SJSA1 (cell line): ENCODE measurements at regions not wholly inside any gene's neighbourhood (a gene's known extent, or its start where the extent isn't known, plus 50 kb on each side); places are given as distances from the start of the nearest gene placed in this dataset.
"Not testable (repeated sequence)": the region's sequence is repeated elsewhere in the genome, so short reads cannot be mapped to it uniquely, and the experiment has no call there.

Source experiments
- DNase-seq, 2 experiments: peaks; one replicate each; pipeline ENCODE4 v3.0.0-alpha.2; 2015 to 2020; ENCODE audit warnings: low spot score in 2 of 2, low read depth in 1 of 2
- H3K27ac ChIP-seq: fragments of 250-450 bp; sonication (Bioruptor Pico); 2 replicates; pipeline ENCODE4 v1.5.1; 2020; ENCODE audit warnings: mild to moderate bottlenecking, moderate library complexity
- H3K27me3 ChIP-seq: fragments of 250-450 bp; sonication (Bioruptor Pico); replicated peaks from 2 replicates; pipeline ENCODE4 v1.5.1; 2020; ENCODE audit warnings: mild to moderate bottlenecking, moderate library complexity
- H3K36me3 ChIP-seq: fragments of 250-450 bp; sonication (Bioruptor Pico); 2 replicates; pipeline ENCODE4 v1.5.1; 2020; ENCODE audit warnings: mild to moderate bottlenecking
- H3K4me1 ChIP-seq: fragments of 250-450 bp; sonication (Bioruptor Pico); replicated peaks from 2 replicates; pipeline ENCODE4 v1.6.1; 2021; ENCODE audit warnings: mild to moderate bottlenecking
- H3K4me3 ChIP-seq: fragments of 250-450 bp; sonication (Bioruptor Pico); 2 replicates; pipeline ENCODE4 v1.5.1; 2020; ENCODE audit warnings: mild to moderate bottlenecking
- H3K9me3 ChIP-seq: fragments of 250-450 bp; sonication (Bioruptor Pico); replicated peaks from 2 replicates; pipeline ENCODE4 v1.5.1; 2020; ENCODE audit warnings: mild to moderate bottlenecking

- Histone ChIP-seq H3K4me3 (no peak overlapping the region), H3K9me3 (no peaks in the 10 kb centered on the region), H3K27me3 (0 out of 2 replicates have a peak, but pooled peaks cover 2% of the 10 kb centered on the region), H3K4me1 (no peaks in the 10 kb centered on the region), H3K36me3 (no peaks in the 10 kb centered on the region), H3K27ac (no peak overlapping the region)
- no peak for DNase-seq
Observed at GRCh38 chr6:115441651-115442050, 619.0 kb downstream of the FRK start.

- no peaks in the 10 kb centered on the region for H3K4me1 ChIP-seq
- no peaks in the 10 kb centered on the region for H3K9me3 ChIP-seq
- no peak overlapping the region for H3K4me3 ChIP-seq
- no peak for DNase-seq
- H3K36me3 ChIP-seq, result no peaks in the 10 kb centered on the region
- no peaks in the 10 kb centered on the region for H3K27me3 ChIP-seq
- H3K27ac ChIP-seq, result no peak overlapping the region
Observed at GRCh38 chr6:115415378-115415777, 645.3 kb downstream of the FRK start.

- not testable (repeated sequence) for DNase-seq, H3K4me3 ChIP-seq, H3K9me3 ChIP-seq, H3K27me3 ChIP-seq, H3K36me3 ChIP-seq, H3K27ac ChIP-seq, H3K4me1 ChIP-seq
Observed at GRCh38 chr6:115414916-115415315, 645.8 kb downstream of the FRK start.

- no peaks in the 10 kb centered on the region for H3K4me1 ChIP-seq
- H3K27ac ChIP-seq, result no peak overlapping the region
- no peak overlapping the region for H3K4me3 ChIP-seq
- no peaks in the 10 kb centered on the region for H3K36me3 ChIP-seq
- no peaks in the 10 kb centered on the region for H3K27me3 ChIP-seq
- H3K9me3 ChIP-seq, result no peaks in the 10 kb centered on the region
- no peak for DNase-seq
Observed at GRCh38 chr6:115411756-115412155, 648.9 kb downstream of the FRK start.

- Histone ChIP-seq H3K27me3 (no peaks in the 10 kb centered on the region), H3K9me3 (0 out of 2 replicates have a peak, but pooled peaks cover 2% of the 10 kb centered on the region), H3K4me3 (no peak overlapping the region), H3K4me1 (no peaks in the 10 kb centered on the region; the same call in 1 of the 2 replicates), H3K36me3 (no peaks in the 10 kb centered on the region), H3K27ac (no peak overlapping the region)
- no peak for DNase-seq
Observed at GRCh38 chr6:115404446-115404845, 656.2 kb downstream of the FRK start.

GRCh38 chr6:115398607-115399006 is 662.1 kb downstream of the FRK start:
- no peak for DNase-seq
- H3K4me3 ChIP-seq, result no peak overlapping the region

GRCh38 chr6:115396112-115396906 is 664.4 kb downstream of the FRK start:
- no peaks in the 10 kb centered on the region for H3K36me3 ChIP-seq
- H3K4me3 ChIP-seq, result no peak overlapping the region
- H3K27ac ChIP-seq, result no peak overlapping the region
- no peaks in the 10 kb centered on the region; the same call in 1 of the 2 replicates for H3K9me3 ChIP-seq
- H3K4me1 ChIP-seq, result no peaks in the 10 kb centered on the region
- DNase-seq, result no peak
- no peaks in the 10 kb centered on the region for H3K27me3 ChIP-seq

More at GRCh38 chr6:115398607-115399006, 662.1 kb downstream of the FRK start:
- Histone ChIP-seq H3K27me3 (no peaks in the 10 kb centered on the region), H3K27ac (no peak overlapping the region), H3K36me3 (no peaks in the 10 kb centered on the region), H3K4me1 (no peaks in the 10 kb centered on the region), H3K9me3 (no peaks in the 10 kb centered on the region)

GRCh38 chr6:115393821-115394220 is 666.9 kb downstream of the FRK start:
- DNase-seq, result no peak
- no peaks in the 10 kb centered on the region for H3K4me1 ChIP-seq
- H3K36me3 ChIP-seq, result no peaks in the 10 kb centered on the region
- H3K9me3 ChIP-seq, result no peaks in the 10 kb centered on the region; the same call in 1 of the 2 replicates
- H3K27me3 ChIP-seq, result no peaks in the 10 kb centered on the region
- no peak overlapping the region for H3K27ac ChIP-seq
- no peak overlapping the region for H3K4me3 ChIP-seq

- Histone ChIP-seq H3K4me1 (no peaks in the 10 kb centered on the region), H3K4me3 (no peak overlapping the region), H3K9me3 (no peaks in the 10 kb centered on the region; the same call in 1 of the 2 replicates), H3K27me3 (no peaks in the 10 kb centered on the region), H3K36me3 (no peaks in the 10 kb centered on the region), H3K27ac (no peak overlapping the region)
- no peak for DNase-seq
Observed at GRCh38 chr6:115370202-115370601, 690.5 kb downstream of the FRK start.

- Histone ChIP-seq H3K4me1 (no peaks in the 10 kb centered on the region), H3K4me3 (no peak overlapping the region), H3K27me3 (no peaks in the 10 kb centered on the region), H3K27ac (no peak overlapping the region), H3K9me3 (no peaks in the 10 kb centered on the region; the same call in 1 of the 2 replicates), H3K36me3 (no peaks in the 10 kb centered on the region)
- no peak for DNase-seq
Observed at GRCh38 chr6:115365783-115366182, 694.9 kb downstream of the FRK start.

- Histone ChIP-seq H3K27ac (no peak overlapping the region), H3K36me3 (no peaks in the 10 kb centered on the region), H3K4me3 (no peak overlapping the region), H3K9me3 (no peaks in the 10 kb centered on the region; the same call in 1 of the 2 replicates), H3K27me3 (no peaks in the 10 kb centered on the region), H3K4me1 (no peaks in the 10 kb centered on the region)
- DNase-seq, result no peak
Observed at GRCh38 chr6:115363379-115363778, 697.3 kb downstream of the FRK start.

- Histone ChIP-seq H3K4me1 (no peaks in the 10 kb centered on the region), H3K27ac (no peak overlapping the region), H3K36me3 (no peaks in the 10 kb centered on the region), H3K9me3 (no peaks in the 10 kb centered on the region; the same call in 1 of the 2 replicates), H3K27me3 (no peaks in the 10 kb centered on the region), H3K4me3 (no peak overlapping the region)
- DNase-seq, result no peak
Observed at GRCh38 chr6:115362234-115362633, 698.5 kb downstream of the FRK start.

- Histone ChIP-seq H3K27ac (no peak overlapping the region), H3K4me1 (no peaks in the 10 kb centered on the region), H3K9me3 (no peaks in the 10 kb centered on the region; the same call in 1 of the 2 replicates), H3K27me3 (no peaks in the 10 kb centered on the region), H3K4me3 (no peak overlapping the region), H3K36me3 (no peaks in the 10 kb centered on the region)
- DNase-seq, result no peak
Observed at GRCh38 chr6:115360602-115361325, 699.9 kb downstream of the FRK start.

GRCh38 chr6:115358616-115359015 is 702.1 kb downstream of the FRK start:
- Histone ChIP-seq H3K4me1 (no peaks in the 10 kb centered on the region), H3K36me3 (no peaks in the 10 kb centered on the region)
- no peak for DNase-seq

More at GRCh38 chr6:115358616-115359015, 702.1 kb downstream of the FRK start:
- no peak overlapping the region for H3K4me3 ChIP-seq
- no peaks in the 10 kb centered on the region for H3K27me3 ChIP-seq
- no peaks in the 10 kb centered on the region for H3K9me3 ChIP-seq
- no peak overlapping the region for H3K27ac ChIP-seq
